ENCODE measurements at regions not wholly inside any gene's neighbourhood (a gene's known extent, or its start where the extent isn't known, plus 50 kb on each side); places are given as distances from the start of the nearest gene placed in this dataset.

DNA sequence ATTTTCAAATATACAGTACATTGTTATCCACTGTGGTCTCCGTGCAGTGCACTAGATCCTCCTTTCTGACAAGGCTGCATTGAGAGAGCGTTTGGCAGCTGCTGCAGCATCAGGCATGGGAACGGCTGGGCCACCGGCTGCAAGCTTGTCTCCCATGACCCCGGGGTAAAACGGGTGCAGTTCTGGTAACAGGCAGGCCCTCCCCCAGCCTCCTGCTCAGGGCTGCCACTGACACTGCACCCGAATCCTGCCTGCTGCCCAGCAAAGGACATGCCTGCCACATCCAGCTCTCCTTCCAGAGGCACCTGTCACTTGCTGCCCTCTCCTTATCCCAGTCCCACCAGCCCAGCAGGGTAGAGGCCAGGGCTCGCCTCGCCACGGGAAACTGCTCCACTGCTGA, 124.5 kb upstream of the TMEM45B start:
- Mint-ChIP-seq H3K4me1 (no peaks in the 10 kb centered on the region), H3K27ac (no peak overlapping the region), H3K9me3 (no peaks in the 10 kb centered on the region), H3K4me3 (no peak overlapping the region), H3K27me3 (ENCODE audit: low read depth) (peaks cover 22% of the 10 kb centered on the region), H3K36me3 (ENCODE audit: insufficient read depth in 1 of 3, low read depth in 3 of 3) (no peaks in the 10 kb centered on the region)
- no CpG with 5 or more reads among the region's 10 CpGs for WGBS (ENCODE audit: extremely low coverage, insufficient read length, low lambda C conversion rate)
- H2BK5ac ChIP-seq (ENCODE audit: insufficient read length, low read length) = no peak overlapping the region
- TF ChIP-seq, protein P1, sequence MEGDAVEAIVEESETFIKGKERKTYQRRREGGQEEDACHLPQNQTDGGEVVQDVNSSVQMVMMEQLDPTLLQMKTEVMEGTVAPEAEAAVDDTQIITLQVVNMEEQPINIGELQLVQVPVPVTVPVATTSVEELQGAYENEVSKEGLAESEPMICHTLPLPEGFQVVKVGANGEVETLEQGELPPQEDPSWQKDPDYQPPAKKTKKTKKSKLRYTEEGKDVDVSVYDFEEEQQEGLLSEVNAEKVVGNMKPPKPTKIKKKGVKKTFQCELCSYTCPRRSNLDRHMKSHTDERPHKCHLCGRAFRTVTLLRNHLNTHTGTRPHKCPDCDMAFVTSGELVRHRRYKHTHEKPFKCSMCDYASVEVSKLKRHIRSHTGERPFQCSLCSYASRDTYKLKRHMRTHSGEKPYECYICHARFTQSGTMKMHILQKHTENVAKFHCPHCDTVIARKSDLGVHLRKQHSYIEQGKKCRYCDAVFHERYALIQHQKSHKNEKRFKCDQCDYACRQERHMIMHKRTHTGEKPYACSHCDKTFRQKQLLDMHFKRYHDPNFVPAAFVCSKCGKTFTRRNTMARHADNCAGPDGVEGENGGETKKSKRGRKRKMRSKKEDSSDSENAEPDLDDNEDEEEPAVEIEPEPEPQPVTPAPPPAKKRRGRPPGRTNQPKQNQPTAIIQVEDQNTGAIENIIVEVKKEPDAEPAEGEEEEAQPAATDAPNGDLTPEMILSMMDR (conservative IDR thresholded peaks at IDR 0.05) = no peak
- no peaks in the 10 kb centered on the region for H3K79me2 ChIP-seq (ENCODE audit: insufficient read depth, low read length)
- no peak overlapping the region for H3K9ac ChIP-seq (ENCODE audit: extremely low read depth, insufficient read length, low read length)
- no peaks in the 10 kb centered on the region for H3K4me1 ChIP-seq (ENCODE audit: insufficient read depth, low read length)
- H4K20me1 ChIP-seq (ENCODE audit: control insufficient read depth, insufficient read depth, insufficient read length) = no peaks in the 10 kb centered on the region
- H3K27me3 ChIP-seq (ENCODE audit: insufficient read depth, low read length) = no peaks in the 10 kb centered on the region
- no peak overlapping the region for H3K4ac ChIP-seq (ENCODE audit: low read depth, low read length)
- H2AFZ ChIP-seq (ENCODE audit: low read length) = no peak overlapping the region
- H3K27ac ChIP-seq (ENCODE audit: insufficient read length, low read depth, low read length) = no peak overlapping the region
- H3K23ac ChIP-seq (ENCODE audit: insufficient read length, low read depth, low read length) = no peak overlapping the region
- no peak overlapping the region for H2BK20ac ChIP-seq (ENCODE audit: low read depth, low read length, poor library complexity, severe bottlenecking)
- H2BK15ac ChIP-seq (ENCODE audit: low read depth, low read length) = no peak overlapping the region
- no peaks in the 10 kb centered on the region for H3K9me3 ChIP-seq (ENCODE audit: control insufficient read depth, low read depth, low read length)
- no peak overlapping the region for H3K4me2 ChIP-seq (ENCODE audit: insufficient read depth, insufficient read length, low read length)
- H4K5ac ChIP-seq (ENCODE audit: insufficient read length, low read depth, low read length) = no peak overlapping the region
- no peaks in the 10 kb centered on the region for H3K23me2 ChIP-seq (ENCODE audit: insufficient read length, low read depth, low read length, poor library complexity, severe bottlenecking)
- H2BK12ac ChIP-seq (ENCODE audit: insufficient read length, low read depth, low read length) = no peak overlapping the region
- no peak overlapping the region for H3K14ac ChIP-seq (ENCODE audit: insufficient read depth, low read length)
- no peak for DNase-seq
- H3K18ac ChIP-seq (ENCODE audit: insufficient read length, low read depth, low read length) = no peak overlapping the region
- H3T11ph ChIP-seq (ENCODE audit: low read length) = no peak overlapping the region
- H2AK5ac ChIP-seq (ENCODE audit: insufficient read length, low read length) = no peak overlapping the region
- no peak overlapping the region for H4K8ac ChIP-seq (replicated peaks; ENCODE audit: insufficient read length, low read depth, low read length)
- H3K79me1 ChIP-seq (ENCODE audit: insufficient read depth, low read depth, low read length, poor library complexity, severe bottlenecking) = no peaks in the 10 kb centered on the region
- no peak overlapping the region for H3K56ac ChIP-seq (ENCODE audit: insufficient read length, low read depth, low read length)
- H4K91ac ChIP-seq (ENCODE audit: insufficient read length, low read depth, low read length) = no peak overlapping the region
- H2BK120ac ChIP-seq (ENCODE audit: low read depth, low read length, poor library complexity, severe bottlenecking) = no peak overlapping the region
